Fibroblast of peridontal ligament (primary cell): ENCODE measurements at regions not wholly inside any gene's neighbourhood (a gene's known extent, or its start where the extent isn't known, plus 50 kb on each side); places are given as distances from the start of the nearest gene placed in this dataset.
"Not testable (repeated sequence)": the region's sequence is repeated elsewhere in the genome, so short reads cannot be mapped to it uniquely, and the experiment has no call there.

Experiments used
- DNase-seq: peaks from one replicate; pipeline ENCODE4 v3.0.0-alpha.2; 2010; ENCODE audit errors: extremely low read depth

DNA sequence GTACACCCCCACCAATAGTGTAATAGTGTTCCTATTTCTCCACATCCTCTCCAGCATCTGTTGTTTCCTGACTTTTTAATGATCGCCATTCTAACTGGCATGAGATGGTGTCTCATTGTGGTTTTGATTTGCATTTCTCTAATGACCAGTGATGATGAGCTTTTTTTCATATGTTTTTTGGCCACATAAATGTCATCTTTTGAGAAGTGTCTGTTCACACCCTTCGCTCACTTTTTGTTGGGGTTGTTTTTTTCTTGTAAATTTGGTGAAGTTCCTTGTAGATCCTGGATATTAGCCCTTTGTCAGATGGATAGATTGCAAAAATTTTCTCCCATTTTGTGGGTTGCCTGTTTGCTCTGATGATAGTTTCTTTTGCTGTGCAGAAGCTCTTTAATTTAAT lies 567.7 kb downstream of the MATN1 start:
- DNase-seq = not testable (repeated sequence)

GRCh38 chr1:30155253-30155652 lies 568.1 kb downstream of the MATN1 start:
- DNase-seq = not testable (repeated sequence)

DNA sequence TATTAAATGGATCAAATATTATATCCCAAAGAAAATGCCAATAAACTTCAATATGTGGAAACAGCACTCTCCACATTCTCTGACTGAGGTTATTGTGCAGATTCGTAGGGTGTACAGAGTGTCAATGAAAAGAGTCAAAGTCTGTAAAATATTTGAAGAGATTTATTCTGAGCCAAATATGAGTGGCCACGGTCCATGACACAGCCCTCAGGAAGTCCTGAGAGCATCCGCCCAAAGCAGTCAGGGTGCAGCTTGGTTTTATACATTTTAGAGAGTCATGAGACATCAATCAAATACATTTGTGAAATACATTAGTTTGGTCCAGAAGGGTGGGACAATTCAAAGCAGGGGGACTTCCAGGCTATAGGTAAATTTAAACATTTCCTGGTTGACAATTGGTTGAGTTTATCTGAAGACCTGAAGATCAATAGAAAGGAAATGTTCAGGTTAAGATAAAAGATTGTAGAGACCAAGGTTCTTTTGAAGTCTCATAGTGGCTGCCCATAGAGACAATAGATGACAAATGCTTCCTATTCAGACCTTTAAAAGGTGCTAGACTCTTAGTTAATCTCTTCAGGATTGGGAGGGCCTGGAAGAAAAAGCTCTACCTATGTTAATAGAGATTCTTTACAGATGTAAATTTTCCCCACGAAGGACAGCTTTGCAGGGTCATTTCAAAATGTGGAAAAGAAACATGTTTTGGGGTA lies 569.5 kb downstream of the MATN1 start:
- no peak for DNase-seq

DNA sequence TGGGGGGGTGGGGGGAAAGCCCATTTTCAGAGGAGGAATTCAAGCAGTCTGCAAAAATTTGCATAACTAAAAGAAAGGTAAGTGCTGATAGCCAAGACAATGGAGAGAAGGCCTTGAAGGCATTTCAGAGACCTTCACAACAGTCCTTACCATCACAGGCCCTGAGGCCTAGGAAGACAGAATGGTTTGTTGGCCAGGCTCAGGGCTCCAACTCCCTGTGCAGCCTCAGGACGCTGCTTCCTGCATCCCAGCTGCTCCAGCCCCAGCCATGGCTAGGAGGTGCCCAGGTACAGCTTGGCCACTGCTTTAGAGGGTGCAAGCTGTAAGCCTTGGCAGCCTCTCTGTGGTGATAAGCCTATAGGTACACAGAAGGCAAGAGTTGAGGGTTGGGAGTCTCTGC lies 571.6 kb downstream of the MATN1 start:
- no peak for DNase-seq

- no peak for DNase-seq
Observed at GRCh38 chr1:30151119-30151518, 572.3 kb downstream of the MATN1 start.

- DNase-seq = no peak
Observed at GRCh38 chr1:30149226-30149625, 574.2 kb downstream of the MATN1 start.

- no peak for DNase-seq
Observed at GRCh38 chr1:30148676-30149075, 574.7 kb downstream of the MATN1 start.

GRCh38 chr1:30147188-30147587 lies 576.2 kb downstream of the MATN1 start:
- no peak for DNase-seq

DNA sequence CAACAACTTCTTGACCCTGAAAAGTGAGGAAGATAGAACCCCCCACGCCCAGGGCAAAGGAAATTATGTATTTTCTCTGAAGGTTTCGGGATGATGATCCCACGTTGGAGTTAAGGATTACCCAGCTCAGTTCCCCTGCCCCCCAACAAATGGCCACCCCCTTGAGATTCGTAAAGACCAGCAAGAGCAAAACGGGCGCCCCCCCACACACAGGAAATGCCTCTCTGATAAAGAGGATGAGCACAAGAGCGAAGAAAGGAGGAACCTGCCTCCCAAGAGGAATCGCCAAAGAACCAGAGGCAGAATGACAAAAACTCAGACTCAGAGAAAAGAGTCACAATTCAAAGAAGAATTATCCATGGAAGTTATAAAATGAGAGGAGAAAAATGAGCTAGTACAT lies 576.9 kb downstream of the MATN1 start:
- DNase-seq = no peak

- DNase-seq = no peak
Observed at GRCh38 chr1:30145723-30146303, 577.6 kb downstream of the MATN1 start.

GRCh38 chr1:30144831-30145230 lies 578.6 kb downstream of the MATN1 start:
- no peak for DNase-seq

DNA sequence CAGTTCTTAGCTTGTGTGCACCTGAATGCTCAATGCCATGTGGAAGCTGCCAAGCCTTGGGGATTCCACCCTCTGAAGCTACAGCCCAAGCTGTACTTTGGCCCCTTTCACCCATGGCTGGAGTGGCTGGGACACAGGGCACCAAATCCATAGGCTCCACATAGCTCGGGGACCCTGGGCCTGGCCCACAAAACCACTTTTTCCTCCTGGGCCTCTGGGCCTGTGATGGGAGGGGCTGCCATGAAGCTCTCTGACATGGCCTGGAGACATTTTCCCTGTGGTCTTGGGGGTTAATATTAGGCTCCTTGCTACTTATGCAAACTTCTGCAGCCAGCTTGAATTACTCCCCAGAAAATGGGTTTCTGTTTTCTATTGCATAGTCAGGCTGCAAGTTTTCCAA lies 579.9 kb downstream of the MATN1 start:
- DNase-seq = no peak

DNA sequence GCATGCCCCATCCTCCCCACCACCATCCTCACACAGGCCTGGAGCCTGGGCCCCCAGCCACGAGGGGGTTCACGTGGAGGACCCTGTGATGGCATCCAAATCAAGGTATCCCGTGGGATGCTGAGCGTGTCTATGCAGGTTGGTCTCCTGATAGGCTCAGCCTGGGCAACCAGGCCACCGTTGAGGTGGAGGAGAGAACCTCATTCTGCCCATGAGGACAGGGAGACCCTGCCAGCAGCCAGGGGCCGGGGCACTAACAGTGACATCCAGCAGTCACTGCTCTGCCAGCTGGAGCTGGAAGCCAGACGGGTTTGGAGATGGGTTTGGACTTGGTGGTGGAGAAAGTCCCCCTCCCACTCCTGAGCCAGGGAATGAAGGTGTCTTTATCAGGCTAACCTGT lies 582.8 kb downstream of the MATN1 start:
- no peak for DNase-seq

DNA sequence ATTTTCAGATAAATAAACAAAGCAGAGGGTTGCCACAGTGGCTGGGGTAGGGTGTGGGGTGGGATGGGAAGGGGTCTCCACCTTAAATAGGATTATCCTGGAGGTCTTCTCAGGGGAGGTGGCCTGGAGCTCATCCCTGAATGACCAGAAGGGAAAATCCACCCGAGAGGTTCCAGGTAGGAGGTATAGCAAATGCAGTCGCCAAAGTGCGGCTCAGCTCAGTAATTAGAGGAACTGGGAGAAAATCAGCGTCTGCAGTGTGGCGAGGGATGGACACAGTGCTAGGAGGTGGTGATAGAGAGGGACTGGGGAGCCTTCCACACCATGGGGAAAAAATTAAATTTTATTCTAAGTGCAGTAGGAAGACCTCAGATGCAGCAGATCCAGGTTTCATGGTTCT lies 584.5 kb downstream of the MATN1 start:
- DNase-seq = no peak

GRCh38 chr1:30137001-30137400 lies 586.4 kb downstream of the MATN1 start:
- no peak for DNase-seq

GRCh38 chr1:30135698-30136097 lies 587.7 kb downstream of the MATN1 start:
- DNase-seq = no peak

- no peak for DNase-seq
Observed at GRCh38 chr1:30134466-30135217, 588.7 kb downstream of the MATN1 start.

DNA sequence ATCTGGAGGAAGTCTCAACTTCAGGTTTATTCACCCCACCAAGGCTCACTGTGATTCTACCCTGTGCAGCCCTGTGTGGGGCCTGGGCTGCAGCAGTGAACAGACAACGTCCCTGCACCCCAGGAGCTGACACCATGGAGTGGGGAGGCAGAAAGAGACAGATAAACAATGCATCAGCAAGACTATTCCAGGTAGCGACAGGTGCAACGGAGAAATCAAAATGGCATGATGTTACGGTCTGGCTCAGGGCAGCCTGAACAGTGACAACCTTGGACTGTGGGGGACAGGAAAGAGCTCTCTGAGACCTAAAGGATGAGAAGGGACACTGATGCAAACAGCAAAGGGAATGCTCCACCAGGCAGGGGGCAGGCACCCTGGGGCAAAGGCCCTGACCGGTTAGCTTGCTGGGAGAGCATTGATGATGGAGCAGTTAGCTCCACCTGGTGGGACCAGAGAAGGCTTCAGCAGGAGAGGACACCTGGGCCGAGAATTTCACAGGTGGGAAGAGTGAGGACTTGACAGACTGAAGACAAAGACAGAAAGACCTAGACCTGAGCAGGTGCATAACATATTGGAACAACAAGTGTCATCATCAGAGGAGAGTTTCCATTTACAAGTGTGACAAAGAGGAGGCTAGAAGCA lies 589.9 kb downstream of the MATN1 start:
- DNase-seq = no peak

- DNase-seq = no peak
Observed at GRCh38 chr1:30132602-30133286, 590.6 kb downstream of the MATN1 start.

GRCh38 chr1:30130566-30130965 lies 592.8 kb downstream of the MATN1 start:
- not testable (repeated sequence) for DNase-seq

- DNase-seq = no peak
Observed at GRCh38 chr1:30130099-30130498, 593.3 kb downstream of the MATN1 start.
